Tibial nerve (tissue), 4 donors: ENCODE measurements at regions not wholly inside any gene's neighbourhood (a gene's known extent, or its start where the extent isn't known, plus 50 kb on each side); places are given as distances from the start of the nearest gene placed in this dataset.
"Not testable (repeated sequence)": the region's sequence is repeated elsewhere in the genome, so short reads cannot be mapped to it uniquely, and the experiment has no call there.

Experiments used
- EP300 ChIP-seq, 2 donors: sonication (generic); formaldehyde crosslinking; IDR thresholded peaks; one replicate each; pipeline ENCODE4 v1.6.1; 2017; ENCODE audit warnings: antibody characterized with exemption in 2 of 2, mild to moderate bottlenecking in 1 of 2
- POLR2A ChIP-seq, 2 donors: fragments of 450-650 bp; IDR thresholded peaks; one replicate each; pipeline ENCODE4 v1.6.1; 2017; ENCODE audit warnings: antibody characterized with exemption in 2 of 2, mild to moderate bottlenecking in 2 of 2, moderate library complexity in 2 of 2
- TF ChIP-seq, protein P1 (sequence below), 5 experiments: fragments of 200-600 bp in 3 of 5; fragments of 450-650 bp in 2 of 5; sonication (generic) in 3 of 5; IDR thresholded peaks; one replicate each; pipeline ENCODE4 v1.5.1; 2016 to 2019; ENCODE audit warnings: antibody characterized with exemption in 5 of 5, mild to moderate bottlenecking in 3 of 5, moderate library complexity in 2 of 5

GRCh38 chr17:68109404-68109803 lies 73.9 kb downstream of the KPNA2 start:
- TF ChIP-seq, protein P1, sequence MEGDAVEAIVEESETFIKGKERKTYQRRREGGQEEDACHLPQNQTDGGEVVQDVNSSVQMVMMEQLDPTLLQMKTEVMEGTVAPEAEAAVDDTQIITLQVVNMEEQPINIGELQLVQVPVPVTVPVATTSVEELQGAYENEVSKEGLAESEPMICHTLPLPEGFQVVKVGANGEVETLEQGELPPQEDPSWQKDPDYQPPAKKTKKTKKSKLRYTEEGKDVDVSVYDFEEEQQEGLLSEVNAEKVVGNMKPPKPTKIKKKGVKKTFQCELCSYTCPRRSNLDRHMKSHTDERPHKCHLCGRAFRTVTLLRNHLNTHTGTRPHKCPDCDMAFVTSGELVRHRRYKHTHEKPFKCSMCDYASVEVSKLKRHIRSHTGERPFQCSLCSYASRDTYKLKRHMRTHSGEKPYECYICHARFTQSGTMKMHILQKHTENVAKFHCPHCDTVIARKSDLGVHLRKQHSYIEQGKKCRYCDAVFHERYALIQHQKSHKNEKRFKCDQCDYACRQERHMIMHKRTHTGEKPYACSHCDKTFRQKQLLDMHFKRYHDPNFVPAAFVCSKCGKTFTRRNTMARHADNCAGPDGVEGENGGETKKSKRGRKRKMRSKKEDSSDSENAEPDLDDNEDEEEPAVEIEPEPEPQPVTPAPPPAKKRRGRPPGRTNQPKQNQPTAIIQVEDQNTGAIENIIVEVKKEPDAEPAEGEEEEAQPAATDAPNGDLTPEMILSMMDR (IDR thresholded peaks at IDR 0.05) = not testable (repeated sequence)
- not testable (repeated sequence) for TF ChIP-seq POLR2A, EP300 (IDR thresholded peaks at IDR 0.05)
